Esophagus squamous epithelium (tissue), 4 donors: ENCODE measurements at regions not wholly inside any gene's neighbourhood (a gene's known extent, or its start where the extent isn't known, plus 50 kb on each side); places are given as distances from the start of the nearest gene placed in this dataset.

Experiments used
- POLR2A ChIP-seq, 4 donors: fragments of 450-650 bp; IDR thresholded peaks; one replicate each; pipeline ENCODE4 v1.6.1; 2017; ENCODE audit warnings: antibody characterized with exemption in 4 of 4, mild to moderate bottlenecking in 4 of 4, moderate library complexity in 3 of 4
- TF ChIP-seq, protein P1 (sequence below), 6 experiments: fragments of 450-650 bp in 4 of 6; fragments of 200-600 bp in 2 of 6; sonication (generic) in 2 of 6; IDR thresholded peaks; one replicate each; pipeline ENCODE4 v1.5.1; 2016 to 2019; ENCODE audit warnings: antibody characterized with exemption in 6 of 6, mild to moderate bottlenecking in 4 of 6, moderate library complexity in 4 of 6

DNA sequence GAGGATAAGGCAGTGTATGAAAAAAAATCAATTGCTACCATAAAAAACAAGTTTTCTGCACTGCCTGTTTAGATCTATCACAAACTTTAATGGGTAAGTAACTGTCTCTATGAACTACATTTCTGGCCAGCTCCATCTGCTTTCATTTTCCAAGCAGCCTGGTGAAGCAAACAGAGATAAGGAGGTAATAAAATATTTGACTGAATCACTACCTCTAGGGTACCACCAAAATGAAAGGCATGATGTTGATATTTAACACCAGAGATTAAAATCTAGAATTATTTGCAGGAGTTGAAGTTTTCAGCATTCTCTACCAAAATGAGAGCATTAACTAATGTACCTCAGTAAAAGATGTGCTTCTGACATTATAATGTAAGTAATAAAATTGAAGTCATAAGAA is 863.5 kb upstream of the MGAT4C start:
- TF ChIP-seq, protein P1, sequence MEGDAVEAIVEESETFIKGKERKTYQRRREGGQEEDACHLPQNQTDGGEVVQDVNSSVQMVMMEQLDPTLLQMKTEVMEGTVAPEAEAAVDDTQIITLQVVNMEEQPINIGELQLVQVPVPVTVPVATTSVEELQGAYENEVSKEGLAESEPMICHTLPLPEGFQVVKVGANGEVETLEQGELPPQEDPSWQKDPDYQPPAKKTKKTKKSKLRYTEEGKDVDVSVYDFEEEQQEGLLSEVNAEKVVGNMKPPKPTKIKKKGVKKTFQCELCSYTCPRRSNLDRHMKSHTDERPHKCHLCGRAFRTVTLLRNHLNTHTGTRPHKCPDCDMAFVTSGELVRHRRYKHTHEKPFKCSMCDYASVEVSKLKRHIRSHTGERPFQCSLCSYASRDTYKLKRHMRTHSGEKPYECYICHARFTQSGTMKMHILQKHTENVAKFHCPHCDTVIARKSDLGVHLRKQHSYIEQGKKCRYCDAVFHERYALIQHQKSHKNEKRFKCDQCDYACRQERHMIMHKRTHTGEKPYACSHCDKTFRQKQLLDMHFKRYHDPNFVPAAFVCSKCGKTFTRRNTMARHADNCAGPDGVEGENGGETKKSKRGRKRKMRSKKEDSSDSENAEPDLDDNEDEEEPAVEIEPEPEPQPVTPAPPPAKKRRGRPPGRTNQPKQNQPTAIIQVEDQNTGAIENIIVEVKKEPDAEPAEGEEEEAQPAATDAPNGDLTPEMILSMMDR (IDR thresholded peaks at IDR 0.05) = no peak
- TF ChIP-seq POLR2A (IDR thresholded peaks at IDR 0.05) = no peak
